GM21737 (cell line): ENCODE measurements at regions not wholly inside any gene's neighbourhood (a gene's known extent, or its start where the extent isn't known, plus 50 kb on each side); places are given as distances from the start of the nearest gene placed in this dataset.

ENCODE experiments used
- ATAC-seq: cut with Tn5 transposase; IDR thresholded peaks from one replicate; pipeline ENCODE4 v1.9.1; 2021; ENCODE audit warnings: mild to moderate bottlenecking, moderate library complexity; ENCODE audit not compliant: unreplicated experiment

GRCh38 chr20:50338479-50339391 is 148.1 kb downstream of the CEBPB start:
- ATAC-seq = peak; percentile 58

GRCh38 chr20:50339466-50339901 is 148.9 kb downstream of the CEBPB start:
- no peak for ATAC-seq

DNA sequence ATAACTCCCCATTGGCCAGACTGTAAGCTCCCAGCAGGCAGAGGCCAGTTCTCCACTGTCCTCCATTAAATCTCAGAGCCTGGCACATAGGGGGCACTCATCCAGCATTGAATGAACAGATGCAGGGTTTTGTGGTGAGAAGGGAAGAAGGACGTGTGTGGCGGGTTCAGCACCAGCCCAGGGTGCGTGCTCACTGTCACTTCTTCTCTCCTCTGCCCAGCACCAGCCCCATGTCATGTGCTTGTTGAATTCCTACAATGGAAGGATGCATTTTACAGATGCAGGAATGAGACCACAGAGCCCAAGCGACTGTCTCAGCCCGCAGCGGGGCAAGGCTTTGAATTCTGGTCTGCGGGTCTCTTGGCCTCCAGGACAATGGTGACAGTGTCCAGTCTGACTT is 149.9 kb downstream of the CEBPB start:
- ATAC-seq = no peak

DNA sequence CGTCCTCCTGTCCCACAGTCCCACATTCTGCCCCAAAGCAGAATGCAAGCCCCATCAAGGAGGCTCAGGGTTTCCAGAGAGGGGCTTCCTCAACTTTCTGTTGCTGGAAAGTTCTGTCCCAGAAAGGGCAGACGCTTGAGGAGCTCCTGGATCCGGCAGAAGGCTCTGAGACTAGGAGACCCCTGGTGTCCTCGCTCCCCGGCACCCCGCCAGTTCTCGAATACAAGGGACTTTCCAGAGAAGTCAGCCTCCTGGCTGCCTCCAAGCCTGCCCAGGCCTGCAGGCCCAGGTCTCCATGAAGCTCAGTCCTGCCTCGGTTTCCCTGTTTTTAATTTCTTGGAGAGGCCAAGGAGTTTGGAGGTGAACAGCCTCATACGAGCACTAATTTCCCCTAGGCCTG is 150.4 kb downstream of the CEBPB start:
- ATAC-seq = no peak

GRCh38 chr20:50341880-50342637 is 151.4 kb downstream of the CEBPB start:
- ATAC-seq = no peak

DNA sequence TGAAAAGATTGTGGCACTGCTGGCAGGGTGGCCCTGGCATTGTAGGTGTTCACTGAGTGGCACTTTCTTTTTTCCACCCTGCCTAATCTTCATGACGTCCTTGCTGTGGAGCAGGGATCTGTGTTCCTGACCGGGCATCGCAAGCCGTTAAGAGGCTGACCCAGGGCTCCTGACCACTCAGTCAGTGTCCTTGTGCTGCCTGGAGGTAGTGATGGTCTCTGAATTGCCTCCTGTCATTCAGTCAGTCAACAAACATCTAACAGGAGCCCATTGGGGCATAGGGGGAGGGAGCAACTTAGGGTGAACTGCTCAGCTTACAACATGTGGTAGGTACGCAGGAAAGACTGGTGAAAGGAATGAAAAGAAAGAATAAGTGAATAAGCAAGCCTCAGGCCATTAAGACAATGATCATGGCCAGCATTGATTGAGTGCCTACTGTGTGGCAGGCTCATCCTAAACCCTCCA is 152.0 kb downstream of the CEBPB start:
- no peak for ATAC-seq

- no peak for ATAC-seq
These were observed 152.5 kb downstream of the CEBPB start for GRCh38 chr20:50343125-50343489.

DNA sequence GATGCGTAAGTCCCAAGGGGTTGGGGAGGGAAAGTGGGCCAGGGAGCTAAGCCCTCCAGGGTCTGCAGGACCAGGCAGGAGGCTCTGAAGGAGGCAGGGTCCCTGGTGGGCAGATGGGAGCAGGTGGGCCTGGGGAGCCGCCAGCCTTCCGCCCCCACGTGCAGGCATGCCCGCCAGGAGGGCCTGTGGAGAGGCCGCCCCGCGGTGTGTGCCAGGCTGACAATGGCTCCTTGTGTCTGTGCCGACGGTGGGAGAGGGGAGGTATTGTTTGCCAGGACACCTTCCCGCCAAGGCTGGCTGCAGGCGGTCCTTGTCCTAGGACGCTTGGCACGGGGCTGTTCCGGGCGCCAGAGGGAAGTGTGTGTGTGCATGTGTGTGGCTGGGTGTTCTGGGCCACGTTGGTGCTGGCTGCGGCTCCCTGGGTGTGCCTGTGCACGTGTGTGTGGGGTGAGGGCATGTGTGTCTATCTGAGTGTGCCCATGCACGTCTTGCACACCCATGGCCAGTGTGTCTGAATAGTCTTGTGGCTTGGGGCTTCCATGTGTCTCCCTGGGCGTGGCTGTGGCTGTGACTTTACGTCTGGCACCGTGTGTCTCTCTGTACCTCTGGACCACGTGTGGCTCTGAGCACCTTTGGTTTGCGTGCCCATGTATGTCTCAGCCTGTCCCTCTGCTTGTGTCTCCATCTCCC is 153.0 kb downstream of the CEBPB start:
- ATAC-seq = no peak

DNA sequence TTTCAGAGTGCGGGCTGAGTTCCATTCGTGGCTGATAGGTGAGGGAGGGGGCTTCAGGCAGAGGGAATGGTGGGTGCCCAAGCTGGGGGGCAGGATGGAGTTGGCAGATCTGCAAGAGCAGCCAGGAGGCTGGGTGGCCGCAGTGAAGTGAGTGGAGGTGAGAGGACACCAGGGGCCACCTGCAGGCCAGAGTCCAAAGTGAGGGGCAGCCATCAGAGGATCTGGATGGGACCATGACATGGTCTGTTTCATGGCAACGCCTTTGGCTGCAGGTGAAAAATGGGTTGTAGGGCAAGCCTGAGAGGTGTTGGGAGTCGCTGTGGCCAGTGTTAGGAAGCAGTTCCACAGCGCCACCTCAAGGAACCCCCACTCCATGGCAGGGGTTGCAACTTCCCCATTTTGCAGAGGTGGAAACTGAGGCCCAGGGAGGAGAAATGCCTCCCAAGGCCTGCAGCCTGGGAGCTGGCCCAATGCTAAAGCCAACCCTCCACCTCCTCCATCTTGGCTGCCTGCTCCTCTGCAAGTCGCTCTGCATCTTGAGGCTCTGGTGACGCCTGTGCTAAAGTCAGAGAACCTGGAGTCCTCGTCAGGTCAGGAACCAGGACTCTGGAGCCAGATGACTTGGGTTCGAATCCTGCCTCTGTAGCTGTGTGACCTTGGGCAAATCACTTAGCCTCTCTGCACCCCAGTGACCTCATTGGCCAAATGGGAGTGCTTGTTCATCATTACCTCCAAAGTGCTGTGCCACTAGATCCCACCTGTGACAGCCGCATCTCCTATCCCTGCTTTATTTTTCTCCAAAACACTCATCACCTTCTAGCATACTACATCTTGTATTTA is 153.8 kb downstream of the CEBPB start:
- ATAC-seq = no peak

GRCh38 chr20:50345712-50346373 is 155.2 kb downstream of the CEBPB start:
- no peak for ATAC-seq

DNA sequence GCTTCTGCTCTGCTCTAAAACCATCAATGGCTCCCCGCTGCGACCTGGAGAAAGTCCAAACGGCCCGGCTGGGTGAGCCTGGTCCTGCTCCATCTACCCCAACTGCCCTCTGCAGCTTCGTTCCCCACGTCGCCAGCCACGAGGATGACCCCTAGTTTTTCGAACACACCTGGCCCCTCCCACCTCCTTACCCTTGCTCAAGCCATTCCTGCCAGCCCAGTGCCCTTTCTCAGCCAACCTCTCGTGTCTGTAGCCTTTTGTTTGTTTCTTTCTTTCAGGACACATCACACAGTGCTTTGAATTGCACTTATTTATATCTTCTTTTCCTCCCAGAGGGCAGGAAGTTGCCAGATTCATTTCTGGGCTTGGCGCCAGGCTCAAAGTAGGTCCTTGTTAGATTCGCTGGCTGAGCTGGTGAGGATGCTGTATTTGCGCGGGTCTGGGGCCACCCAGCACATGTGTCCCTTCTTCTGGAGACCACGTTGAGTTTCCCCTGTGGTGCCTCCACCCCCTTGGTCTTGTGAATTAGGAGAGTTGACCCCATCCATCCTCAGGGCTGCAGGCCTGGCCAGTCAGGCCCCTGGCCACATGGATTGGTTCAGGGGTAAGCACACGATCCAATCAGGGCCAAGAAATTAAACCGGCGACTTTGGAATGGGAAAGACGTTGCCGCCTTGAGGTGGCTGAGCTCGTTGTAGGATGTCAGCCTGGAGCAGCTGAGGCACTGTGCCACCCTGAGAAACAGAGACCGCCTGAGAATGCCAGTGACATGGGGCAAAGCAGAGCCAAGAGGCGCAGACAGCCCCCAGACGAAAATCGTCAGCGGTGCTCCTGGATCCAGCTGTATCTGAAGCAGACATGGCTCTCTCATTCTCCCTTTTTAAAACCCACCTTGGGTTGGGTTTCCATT is 156.0 kb downstream of the CEBPB start:
- ATAC-seq = no peak

GRCh38 chr20:50347284-50348063 is 156.8 kb downstream of the CEBPB start:
- ATAC-seq = no peak

DNA sequence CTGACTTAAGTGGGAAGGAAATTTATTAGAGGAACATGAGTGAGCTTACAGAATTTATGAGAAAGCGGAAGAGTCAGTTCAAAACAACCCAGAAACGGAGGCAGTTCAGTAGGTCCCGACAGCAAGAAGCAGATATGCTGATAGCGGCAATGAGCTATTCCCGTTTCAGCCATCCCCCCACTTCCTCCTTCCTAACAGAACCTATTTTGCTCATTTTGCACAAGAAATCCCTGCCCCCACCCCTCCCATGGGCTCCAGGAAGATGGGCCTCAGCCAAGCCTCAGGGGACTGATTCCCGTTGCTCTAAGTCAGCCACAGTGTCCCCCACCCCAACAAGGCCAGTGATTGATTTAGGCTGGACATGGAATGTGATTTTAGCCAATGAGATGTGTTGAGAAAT is 157.5 kb downstream of the CEBPB start:
- ATAC-seq = no peak

GRCh38 chr20:50350510-50351249 is 159.5 kb upstream of the PTPN1 start:
- no peak for ATAC-seq

DNA sequence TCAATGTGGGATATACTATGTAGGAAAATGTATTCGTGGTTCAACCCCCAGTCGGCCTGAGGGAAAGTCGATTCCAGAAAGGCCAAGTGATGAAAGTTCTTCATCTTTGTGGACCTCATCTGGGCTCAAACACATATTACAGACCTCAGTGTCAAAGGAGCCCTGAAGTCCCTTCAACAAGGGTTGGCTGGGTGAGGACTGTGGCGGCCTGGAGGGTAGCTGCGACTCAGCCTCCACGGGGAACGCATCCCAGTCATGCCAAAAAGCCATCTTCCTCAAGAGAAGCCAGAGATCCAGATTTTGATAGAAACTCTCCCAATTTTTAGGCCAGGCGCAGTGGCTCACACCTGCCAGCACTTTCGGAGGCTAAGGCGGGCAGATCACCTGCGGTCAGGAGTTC is 158.6 kb upstream of the PTPN1 start:
- ATAC-seq = no peak

- ATAC-seq = no peak
These were observed 156.8 kb upstream of the PTPN1 start for GRCh38 chr20:50353289-50353961.
